Renal cortex interstitium (tissue), 11 donors: ENCODE measurements at regions not wholly inside any gene's neighbourhood (a gene's known extent, or its start where the extent isn't known, plus 50 kb on each side); places are given as distances from the start of the nearest gene placed in this dataset.
A peak's percentile ranks its signal among the peaks of the same experiment; 100 is the strongest.
"Not testable (repeated sequence)": the region's sequence is repeated elsewhere in the genome, so short reads cannot be mapped to it uniquely, and the experiment has no call there.

ENCODE experiments used
- DNase-seq, 11 donors: peaks; one replicate each; pipeline ENCODE4 v3.0.0-alpha.2; 2013; ENCODE audit warnings: low read depth in 9 of 11, low spot score in 4 of 11; ENCODE audit errors: extremely low read depth in 1 of 11

DNA sequence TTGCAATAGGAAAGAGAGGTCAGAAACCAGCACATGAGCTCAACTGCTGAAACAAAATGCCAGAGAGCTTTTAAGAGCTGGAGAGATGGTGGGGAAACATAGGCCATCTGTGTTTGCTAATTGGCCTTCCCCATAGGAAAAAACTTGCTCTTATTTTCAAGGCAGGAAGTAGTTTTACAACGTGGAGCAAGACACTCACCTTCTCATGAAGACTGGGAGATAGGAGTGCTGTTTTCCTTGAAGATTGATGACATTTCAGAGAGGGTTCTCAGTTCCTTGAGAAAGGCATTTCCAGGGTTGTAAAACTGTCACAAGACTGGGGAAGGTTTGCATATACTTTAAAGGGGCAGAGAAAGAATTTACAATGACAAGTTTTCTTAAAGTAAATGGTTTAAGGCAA is 586.3 kb upstream of the RAG2 start:
- DNase-seq: peak in 10 of 11 donors; percentile 15 to 61 (median 33)

GRCh38 chr11:37182031-37182430 is 584.0 kb upstream of the RAG2 start:
- peak in 9 of 11 donors; percentile 12 to 55 (median 22) for DNase-seq

DNA sequence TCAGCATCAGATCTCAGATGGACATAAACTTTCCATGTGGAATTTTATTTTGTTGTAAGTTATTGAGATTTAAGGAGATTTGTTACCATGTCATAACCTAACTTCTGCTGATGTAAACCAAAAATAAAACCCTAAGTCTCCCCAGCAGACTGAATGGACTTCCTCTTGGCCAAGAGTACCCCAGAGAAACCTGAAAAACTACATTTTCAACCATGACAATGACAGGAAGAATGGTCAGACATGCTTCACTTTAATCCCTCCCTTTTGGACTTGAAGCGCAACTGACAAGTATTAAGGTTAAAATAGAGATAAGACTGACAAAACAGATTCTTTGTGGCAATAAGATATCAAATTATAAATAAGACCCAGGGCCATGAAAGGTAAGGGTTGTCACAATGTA is 579.7 kb upstream of the RAG2 start:
- no peak for DNase-seq

DNA sequence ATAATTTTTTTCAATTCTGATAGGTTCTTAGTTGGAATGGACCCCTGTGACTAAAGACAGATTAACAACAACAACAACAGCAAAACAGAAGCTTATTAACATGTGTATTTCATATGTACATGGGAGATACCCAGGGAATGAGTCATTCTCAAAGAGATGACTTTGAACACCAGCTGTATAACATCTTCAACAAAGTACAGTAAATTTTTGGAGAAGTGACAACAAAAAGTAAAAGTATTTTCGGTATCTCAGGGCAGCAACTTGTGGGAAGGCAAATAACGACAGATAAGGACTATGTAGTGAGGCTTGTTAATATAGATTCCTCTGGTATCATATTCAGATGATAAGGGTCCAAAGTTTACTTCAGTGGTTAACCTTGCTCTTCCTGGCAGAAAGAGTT is 573.4 kb upstream of the RAG2 start:
- DNase-seq: no peak

- DNase-seq: no peak
Observed at GRCh38 chr11:37170311-37170710, 572.3 kb upstream of the RAG2 start.

- not testable (repeated sequence) for DNase-seq
Observed at GRCh38 chr11:37145434-37145833, 547.4 kb upstream of the RAG2 start.

DNA sequence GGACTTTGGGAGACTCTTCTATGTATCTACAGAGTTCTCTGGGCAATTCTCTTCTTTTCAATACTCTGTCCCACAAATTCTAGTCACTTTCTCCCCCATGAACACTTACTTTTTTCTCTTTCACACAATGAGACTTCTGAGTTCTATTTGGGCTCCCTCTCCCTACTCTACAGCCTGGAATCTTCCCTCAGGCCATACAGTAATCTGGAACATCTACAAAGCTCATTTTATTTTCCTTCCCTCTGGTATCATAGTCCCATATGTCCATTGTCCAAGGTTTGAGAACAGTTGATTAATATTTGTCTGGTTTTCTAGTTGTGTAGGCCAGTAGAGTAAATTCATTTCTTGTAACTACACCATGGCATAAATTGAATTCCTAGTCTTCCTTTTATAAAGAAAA is 544.6 kb upstream of the RAG2 start:
- DNase-seq: no peak

GRCh38 chr11:37141707-37142106 is 543.7 kb upstream of the RAG2 start:
- DNase-seq: no peak

DNA sequence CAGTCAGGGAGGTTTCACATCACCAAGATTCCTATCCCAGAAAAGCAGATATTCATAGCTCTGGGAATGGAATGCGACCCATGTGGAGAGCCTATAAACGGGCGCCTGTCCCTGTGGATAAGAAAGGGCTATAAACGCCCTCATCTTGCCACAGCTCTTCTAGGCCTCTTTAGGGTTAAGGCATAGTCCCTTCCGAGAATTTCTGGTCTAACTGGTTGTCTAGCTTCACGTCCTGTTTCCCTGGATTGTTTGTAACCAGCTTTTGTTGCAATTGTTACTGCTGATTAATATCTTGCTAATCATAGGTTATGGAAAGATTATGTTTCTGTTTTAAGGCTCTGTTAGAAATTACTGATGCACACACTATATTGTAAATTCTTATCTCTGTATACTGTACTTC is 537.6 kb upstream of the RAG2 start:
- DNase-seq: not testable (repeated sequence)

GRCh38 chr11:37134637-37135036 is 536.6 kb upstream of the RAG2 start:
- DNase-seq: no peak

DNA sequence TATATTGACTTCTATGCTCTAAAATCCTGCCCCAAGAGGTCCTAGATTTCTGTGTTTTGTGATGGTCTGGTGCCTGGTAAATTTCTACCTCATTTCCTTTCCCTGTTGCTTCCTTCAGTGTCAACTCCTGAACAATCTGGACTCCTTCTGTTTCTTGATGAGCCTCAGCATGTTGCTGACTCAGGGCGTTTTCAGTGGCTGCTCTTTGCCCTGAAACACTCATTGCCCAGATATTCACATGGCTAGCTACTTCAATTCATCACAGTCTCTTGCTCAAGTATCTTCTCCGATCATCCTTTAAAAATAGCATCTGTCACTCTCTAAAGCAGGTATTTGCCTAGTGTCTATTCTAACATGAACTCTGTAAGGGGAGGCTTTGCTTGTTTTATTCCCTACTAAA is 526.3 kb upstream of the RAG2 start:
- no peak for DNase-seq

GRCh38 chr11:37115963-37116362 is 517.9 kb upstream of the RAG2 start:
- DNase-seq: no peak

GRCh38 chr11:37110385-37110784 is 512.3 kb upstream of the RAG2 start:
- no peak for DNase-seq

DNA sequence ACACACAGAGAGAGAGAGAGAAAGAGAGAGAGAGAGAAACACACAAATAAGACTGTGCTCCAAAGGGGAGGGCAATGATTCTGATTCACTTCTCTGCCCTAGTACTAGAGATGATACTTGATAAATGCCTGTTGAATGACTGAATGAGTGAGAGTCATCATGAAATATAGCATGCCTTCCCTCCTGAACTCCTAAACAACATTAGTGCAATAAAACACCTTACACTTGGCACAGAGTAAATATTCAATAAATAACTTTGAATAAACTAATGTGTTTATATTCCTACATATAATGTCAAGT is 511.2 kb upstream of the RAG2 start:
- no peak for DNase-seq

- DNase-seq: no peak
Observed at GRCh38 chr11:37108436-37109285, 510.6 kb upstream of the RAG2 start.

DNA sequence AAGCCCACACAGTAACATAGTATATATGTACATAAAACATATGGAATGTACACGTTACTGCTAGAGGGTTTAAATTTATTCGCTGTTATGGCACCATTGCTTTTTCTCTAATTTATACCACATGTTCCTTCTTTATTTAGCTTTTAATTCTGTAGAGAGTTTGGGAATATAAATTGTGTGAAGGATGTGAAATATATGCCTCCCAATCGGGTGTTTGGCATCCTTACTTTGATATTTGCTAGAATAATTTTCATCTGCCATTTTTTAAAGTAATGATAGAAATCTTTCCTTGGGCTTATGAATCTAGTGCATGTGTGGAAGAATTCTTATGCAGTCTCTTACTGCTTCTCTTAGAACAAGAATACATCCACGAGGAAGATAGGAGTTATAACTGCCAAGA is 509.8 kb upstream of the RAG2 start:
- no peak for DNase-seq

- no peak for DNase-seq
Observed at GRCh38 chr11:37107415-37107814, 509.4 kb upstream of the RAG2 start.

DNA sequence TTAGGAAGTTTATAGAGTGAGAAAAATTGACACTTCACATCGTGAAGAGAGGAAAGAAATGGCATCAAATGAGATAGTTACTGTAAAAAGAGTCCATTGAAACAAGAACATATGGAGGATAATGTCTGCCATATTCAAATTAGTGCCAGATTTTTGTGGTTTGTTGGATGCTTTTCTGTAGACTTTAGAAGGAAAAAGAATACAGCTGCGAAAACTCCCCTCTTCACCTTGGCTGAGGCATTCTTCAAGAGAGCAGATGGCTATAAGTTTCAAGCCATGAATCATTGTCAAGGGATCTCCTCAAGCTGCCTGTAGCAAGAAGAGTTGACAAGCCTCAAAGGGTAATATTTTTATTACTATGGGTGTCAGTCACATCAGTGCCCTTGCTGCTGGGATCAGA is 507.4 kb upstream of the RAG2 start:
- DNase-seq: no peak

- DNase-seq: no peak
Observed at GRCh38 chr11:37104380-37104779, 506.3 kb upstream of the RAG2 start.

- no peak for DNase-seq
Observed at GRCh38 chr11:37100008-37100407, 502.0 kb upstream of the RAG2 start.

DNA sequence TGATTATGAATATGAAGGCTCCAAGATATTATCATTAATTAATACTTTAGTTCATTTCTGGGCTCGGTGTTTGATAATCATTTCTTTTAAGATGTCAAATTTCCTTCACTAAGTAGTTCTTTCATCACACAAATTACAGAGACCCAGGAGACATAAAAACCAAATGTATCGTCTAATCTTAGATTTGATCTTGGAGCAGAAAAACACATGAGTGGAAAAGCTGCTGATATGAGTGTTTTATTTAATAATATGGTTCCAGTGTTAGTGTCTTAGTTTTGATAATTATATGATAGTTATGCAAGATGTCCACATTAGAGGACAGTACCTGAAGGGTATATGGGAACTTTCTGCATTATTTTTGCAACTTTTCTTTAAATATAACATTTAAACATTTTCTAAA is 494.5 kb upstream of the RAG2 start:
- DNase-seq: no peak
